CD14-positive monocyte (primary cell): ENCODE measurements at regions not wholly inside any gene's neighbourhood (a gene's known extent, or its start where the extent isn't known, plus 50 kb on each side); places are given as distances from the start of the nearest gene placed in this dataset. TPM values are rescaled to one million over a fixed set of nuclear protein-coding genes. Genes with fewer than 3 reads are reported as not detected.

Experiments used
- DNase-seq, 3 donors: peaks; one replicate each; pipeline ENCODE4 v3.0.0-alpha.2; 2011 to 2022
- H2AFZ ChIP-seq: 2 replicates; pipeline ENCODE4 v1.6.0; 2012; ENCODE audit warnings: mild to moderate bottlenecking, low read depth, low read length, inconsistent platforms; ENCODE audit not compliant: insufficient read depth, poor library complexity, severe bottlenecking
- H3K27ac ChIP-seq, 2 donors: 1 replicate in 1 of 2; 2 replicates in 1 of 2; pipeline ENCODE4 v1.5.1; 2012 to 2013; ENCODE audit warnings: low read length in 2 of 2, control low read depth in 1 of 2, inconsistent platforms in 1 of 2, low read depth in 1 of 2, mild to moderate bottlenecking in 1 of 2
- H3K27me3 ChIP-seq, 2 donors: one replicate each; pipeline versions ENCODE4 v1.6.0 to v1.6.1; 2011 to 2013; ENCODE audit warnings: low read length in 2 of 2; ENCODE audit not compliant: control insufficient read depth in 2 of 2, insufficient read depth in 2 of 2
- H3K36me3 ChIP-seq, 2 donors: replicated peaks in 1 of 2; 1 replicate in 1 of 2; 2 replicates in 1 of 2; pipeline versions ENCODE4 v1.5.1 to v1.6.1; 2012 to 2013; ENCODE audit warnings: low read length in 2 of 2, control low read depth in 1 of 2, inconsistent platforms in 1 of 2, mild to moderate bottlenecking in 1 of 2; ENCODE audit not compliant: insufficient read depth in 2 of 2, control insufficient read depth in 1 of 2
- H3K4me1 ChIP-seq, 2 donors: 1 replicate in 1 of 2; 2 replicates in 1 of 2; pipeline versions ENCODE4 v1.5.1 to v1.6.1; 2012 to 2013; ENCODE audit warnings: low read length in 2 of 2, control low read depth in 1 of 2, inconsistent platforms in 1 of 2, mild to moderate bottlenecking in 1 of 2, moderate library complexity in 1 of 2; ENCODE audit not compliant: insufficient read depth in 2 of 2, control insufficient read depth in 1 of 2
- H3K4me2 ChIP-seq: replicated peaks from 2 replicates; pipeline ENCODE3; 2012; ENCODE audit warnings: low read length, moderate library complexity, mild to moderate bottlenecking; ENCODE audit not compliant: poor library complexity, severe bottlenecking; ENCODE audit errors: extremely low read depth
- H3K4me3 ChIP-seq, 3 experiments: fragments of 200-600 bp in 1 of 3; sonication (generic) in 1 of 3; replicated peaks in 1 of 3; 1 replicate in 2 of 3; 2 replicates in 1 of 3; pipeline ENCODE4 v1.5.1; 2011 to 2013; ENCODE audit warnings: low read length in 3 of 3, mild to moderate bottlenecking in 3 of 3, control low read depth in 2 of 3, low read depth in 2 of 3, inconsistent platforms in 1 of 3, moderate library complexity in 1 of 3
- H3K79me2 ChIP-seq: 2 replicates; pipeline ENCODE4 v1.6.0; 2012; ENCODE audit warnings: mild to moderate bottlenecking, control low read depth, inconsistent platforms, low read length, moderate library complexity; ENCODE audit not compliant: insufficient read depth
- H3K9ac ChIP-seq: 2 replicates; pipeline ENCODE4 v1.6.0; 2017; ENCODE audit warnings: low read length, mild to moderate bottlenecking; ENCODE audit not compliant: insufficient read depth, poor library complexity, severe bottlenecking
- H3K9me3 ChIP-seq, 2 donors: replicated peaks in 1 of 2; 1 replicate in 1 of 2; 2 replicates in 1 of 2; pipeline versions ENCODE4 v1.5.1 to v1.6.1; 2012 to 2013; ENCODE audit warnings: low read length in 2 of 2, control low read depth in 1 of 2; ENCODE audit not compliant: control insufficient read depth in 1 of 2, insufficient read depth in 1 of 2
- H4K20me1 ChIP-seq: 2 replicates; pipeline ENCODE4 v1.6.0; 2012; ENCODE audit warnings: mild to moderate bottlenecking, low read length, control low read depth, moderate library complexity; ENCODE audit not compliant: insufficient read depth
- H3K27ac Mint-ChIP-seq, 7 donors: one replicate each; pipeline ENCODE4 v1.8.0; 2020; ENCODE audit warnings: mild to moderate bottlenecking in 7 of 7, mixed read lengths in 7 of 7, moderate library complexity in 6 of 7, inconsistent platforms in 2 of 7
- H3K27me3 Mint-ChIP-seq, 3 donors: one replicate each; pipeline ENCODE4 v1.8.0; 2021 to 2022; ENCODE audit warnings: low read depth in 3 of 3, mild to moderate bottlenecking in 3 of 3, mixed read lengths in 3 of 3, moderate library complexity in 3 of 3, inconsistent platforms in 1 of 3
- H3K36me3 Mint-ChIP-seq, 2 donors: one replicate each; pipeline ENCODE4 v1.8.0; 2020; ENCODE audit warnings: mixed read lengths in 2 of 2, inconsistent platforms in 1 of 2, mild to moderate bottlenecking in 1 of 2
- H3K4me1 Mint-ChIP-seq: one replicate; pipeline ENCODE4 v1.8.0; 2020; ENCODE audit warnings: mild to moderate bottlenecking, mixed read lengths
- H3K4me3 Mint-ChIP-seq, 2 donors: one replicate each; pipeline ENCODE4 v1.8.0; 2020; ENCODE audit warnings: mild to moderate bottlenecking in 2 of 2, mixed read lengths in 2 of 2, moderate library complexity in 1 of 2
- H3K9me3 Mint-ChIP-seq, 7 donors: one replicate each; pipeline ENCODE4 v1.8.0; 2020 to 2022; ENCODE audit warnings: mixed read lengths in 7 of 7, mild to moderate bottlenecking in 6 of 7, moderate library complexity in 6 of 7, inconsistent platforms in 2 of 7
- WGBS: methylation state at CpG from one replicate; pipeline ENCODE4 v1.1.5; 2013; ENCODE audit warnings: missing lambda C conversion rate; ENCODE audit not compliant: insufficient coverage; 5-methylcytosine and 5-hydroxymethylcytosine counted together
- intact Hi-C, 2 donors: fragments of 100-400 bp; cut with micrococcal nuclease; formaldehyde crosslinking; loops; one replicate each; pipeline versions ENCODE4 v1.15.0 to v1.15.1; 2023
- small RNA-seq: library from RNA; depleted of rRNA; stranded (forward); fragments of <200 nt; gene quantifications from one replicate; pipeline ENCODE3, GENCODE V24; 2012; ENCODE audit warnings: low read depth; ENCODE audit not compliant: insufficient read length
- TF ChIP-seq, protein P1 (sequence below): fragments of 200-600 bp; IDR thresholded peaks from one replicate; pipeline ENCODE4 v1.8.0; 2022; ENCODE audit warnings: antibody characterized with exemption, mild to moderate bottlenecking

- H3K4me1 Mint-ChIP-seq, result peaks cover 19% of the 10 kb centered on the region
- Histone ChIP-seq H3K27ac (peak overlapping the region; percentile 0 to 47), H3K9ac (no peak overlapping the region), H2AFZ (peak overlapping the region; percentile 37), H4K20me1 (no peaks in the 10 kb centered on the region), H3K4me1 (peaks cover 16 to 17% of the 10 kb centered on the region in 2 donors), H3K9me3 (no peaks in the 10 kb centered on the region), H3K4me3 (peak overlapping the region in 1 of 3 experiments; percentile 45), H3K79me2 (no peaks in the 10 kb centered on the region), H3K27me3 (no peaks in the 10 kb centered on the region), H3K36me3 (no peaks in the 10 kb centered on the region), H3K4me2 (peak overlapping the region; percentile 46)
- DNase-seq, result peak; percentile 73 to 87 (median 74)
- TF ChIP-seq, protein P1, sequence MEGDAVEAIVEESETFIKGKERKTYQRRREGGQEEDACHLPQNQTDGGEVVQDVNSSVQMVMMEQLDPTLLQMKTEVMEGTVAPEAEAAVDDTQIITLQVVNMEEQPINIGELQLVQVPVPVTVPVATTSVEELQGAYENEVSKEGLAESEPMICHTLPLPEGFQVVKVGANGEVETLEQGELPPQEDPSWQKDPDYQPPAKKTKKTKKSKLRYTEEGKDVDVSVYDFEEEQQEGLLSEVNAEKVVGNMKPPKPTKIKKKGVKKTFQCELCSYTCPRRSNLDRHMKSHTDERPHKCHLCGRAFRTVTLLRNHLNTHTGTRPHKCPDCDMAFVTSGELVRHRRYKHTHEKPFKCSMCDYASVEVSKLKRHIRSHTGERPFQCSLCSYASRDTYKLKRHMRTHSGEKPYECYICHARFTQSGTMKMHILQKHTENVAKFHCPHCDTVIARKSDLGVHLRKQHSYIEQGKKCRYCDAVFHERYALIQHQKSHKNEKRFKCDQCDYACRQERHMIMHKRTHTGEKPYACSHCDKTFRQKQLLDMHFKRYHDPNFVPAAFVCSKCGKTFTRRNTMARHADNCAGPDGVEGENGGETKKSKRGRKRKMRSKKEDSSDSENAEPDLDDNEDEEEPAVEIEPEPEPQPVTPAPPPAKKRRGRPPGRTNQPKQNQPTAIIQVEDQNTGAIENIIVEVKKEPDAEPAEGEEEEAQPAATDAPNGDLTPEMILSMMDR, result no peak
- H3K4me3 Mint-ChIP-seq, result peak overlapping the region; percentile 31 to 65
- no peaks in the 10 kb centered on the region for H3K36me3 Mint-ChIP-seq
- H3K27ac Mint-ChIP-seq, result peak overlapping the region; percentile 47 to 94 (median 76)
- intact Hi-C loops, result no loop called here
- WGBS, result 34% methylated on average over 7 of the region's 8 CpGs
- H3K9me3 Mint-ChIP-seq, result peaks cover 0 to 5% (median 0%) of the 10 kb centered on the region in 7 donors
- peaks cover 0 to 3% (median 1%) of the 10 kb centered on the region in 3 donors for H3K27me3 Mint-ChIP-seq
Observed at GRCh38 chr12:68559984-68560850, 50.5 kb upstream of the RAP1B start.

DNA sequence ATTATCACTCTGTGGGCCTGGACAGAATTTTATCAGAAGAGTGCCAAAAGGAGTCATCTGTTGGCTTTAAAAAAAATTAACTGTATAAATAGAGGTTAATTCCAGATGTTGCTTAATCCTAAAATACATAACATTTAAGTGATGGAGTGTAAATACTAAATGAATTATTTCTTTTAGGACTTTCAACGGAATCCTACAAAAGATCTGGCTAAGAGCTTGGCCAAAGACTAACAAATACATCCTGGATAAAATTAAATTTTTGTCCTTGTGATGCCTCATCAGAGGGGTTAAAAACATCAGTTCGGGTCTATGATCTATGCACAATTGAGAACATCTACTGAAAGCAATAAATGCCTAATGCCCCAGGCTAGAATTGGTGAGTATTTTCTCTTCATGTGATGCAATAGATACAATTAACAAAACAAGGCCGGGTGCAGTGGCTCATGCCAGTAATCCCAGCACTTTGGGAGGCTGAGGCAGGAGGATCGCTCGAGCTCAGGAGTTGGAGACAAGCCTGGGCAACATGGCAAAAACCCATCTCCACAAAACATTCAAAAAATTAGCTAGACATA lies 49.8 kb upstream of the RAP1B start:
- DNase-seq, result no peak
- Histone ChIP-seq H3K4me2 (no peak overlapping the region), H4K20me1 (no peaks in the 10 kb centered on the region), H3K9me3 (no peaks in the 10 kb centered on the region), H3K79me2 (no peaks in the 10 kb centered on the region), H3K36me3 (no peaks in the 10 kb centered on the region), H3K4me1 (peaks cover 16 to 17% of the 10 kb centered on the region in 2 donors), H2AFZ (no peak overlapping the region), H3K9ac (no peak overlapping the region), H3K27me3 (no peaks in the 10 kb centered on the region), H3K27ac (no peak overlapping the region), H3K4me3 (no peak overlapping the region)
- H3K27ac Mint-ChIP-seq, result peak overlapping the region in 4 of 7 donors; percentile 35 to 94 (median 76)
- TF ChIP-seq, protein P1, result no peak
- no CpG with 5 or more reads among the region's 5 CpGs for WGBS
- peaks cover 19% of the 10 kb centered on the region for H3K4me1 Mint-ChIP-seq
- H3K4me3 Mint-ChIP-seq, result no peak overlapping the region
- intact Hi-C loops, result no loop called here
- peaks cover 0 to 3% (median 1%) of the 10 kb centered on the region in 3 donors for H3K27me3 Mint-ChIP-seq
- H3K9me3 Mint-ChIP-seq, result peaks cover 0 to 5% (median 0%) of the 10 kb centered on the region in 7 donors
- H3K36me3 Mint-ChIP-seq, result no peaks in the 10 kb centered on the region

Small RNA genes in the stretch of these regions (small RNA-seq; reads per million reads assigned to genes)
- not detected for gene AC008033.2
